Endothelial cell (in vitro differentiated cells): ENCODE measurements at regions not wholly inside any gene's neighbourhood (a gene's known extent, or its start where the extent isn't known, plus 50 kb on each side); places are given as distances from the start of the nearest gene placed in this dataset.

Experiments used
- DNase-seq: peaks from one replicate; pipeline ENCODE4 v3.0.0; 2021; ENCODE audit warnings: low spot score
- H3K27ac Mint-ChIP-seq: one replicate; pipeline ENCODE4 v1.8.0; 2021; ENCODE audit warnings: mixed read lengths, inconsistent platforms; ENCODE audit not compliant: unreplicated experiment
- H3K27me3 Mint-ChIP-seq: one replicate; pipeline ENCODE4 v1.8.0; 2021; ENCODE audit warnings: mild to moderate bottlenecking, moderate library complexity, mixed read lengths, inconsistent platforms; ENCODE audit not compliant: unreplicated experiment
- H3K36me3 Mint-ChIP-seq: one replicate; pipeline ENCODE4 v1.8.0; 2021; ENCODE audit warnings: mild to moderate bottlenecking, low read depth, mixed read lengths, inconsistent platforms; ENCODE audit not compliant: unreplicated experiment
- H3K4me1 Mint-ChIP-seq: one replicate; pipeline ENCODE4 v1.8.0; 2021; ENCODE audit warnings: mild to moderate bottlenecking, mixed read lengths, inconsistent platforms; ENCODE audit not compliant: unreplicated experiment
- H3K4me3 Mint-ChIP-seq: one replicate; pipeline ENCODE4 v1.8.0; 2021; ENCODE audit warnings: mild to moderate bottlenecking, mixed read lengths, inconsistent platforms; ENCODE audit not compliant: unreplicated experiment
- H3K9me3 Mint-ChIP-seq: one replicate; pipeline ENCODE4 v1.8.0; 2021; ENCODE audit warnings: mixed read lengths, inconsistent platforms; ENCODE audit not compliant: unreplicated experiment
- TF ChIP-seq, protein P1 (sequence below): fragments of 200-600 bp; sonication (generic); IDR thresholded peaks from one replicate; pipeline ENCODE4 v1.5.0; 2021; ENCODE audit warnings: antibody characterized with exemption; ENCODE audit not compliant: unreplicated experiment

DNA sequence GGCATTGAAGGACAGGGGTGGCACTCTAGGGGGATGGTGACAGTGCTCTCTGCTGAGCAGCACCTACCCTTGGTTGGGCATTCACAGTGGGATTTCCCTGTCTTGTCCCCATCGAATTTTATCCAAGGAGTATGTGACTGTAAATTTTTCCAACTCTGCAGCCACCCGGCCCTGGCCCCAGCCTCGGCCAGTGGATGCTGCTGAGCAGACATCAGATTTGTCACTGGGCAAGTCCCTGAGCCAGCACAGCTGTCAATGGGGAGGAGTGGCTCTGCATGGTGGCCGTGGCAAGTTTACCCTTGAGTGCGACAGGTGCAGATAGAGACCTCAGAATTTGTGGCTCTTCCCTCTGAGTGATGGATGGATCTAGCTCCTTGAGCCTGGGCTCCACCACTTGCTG, 240.2 kb upstream of the CSF3R start:
- TF ChIP-seq, protein P1, sequence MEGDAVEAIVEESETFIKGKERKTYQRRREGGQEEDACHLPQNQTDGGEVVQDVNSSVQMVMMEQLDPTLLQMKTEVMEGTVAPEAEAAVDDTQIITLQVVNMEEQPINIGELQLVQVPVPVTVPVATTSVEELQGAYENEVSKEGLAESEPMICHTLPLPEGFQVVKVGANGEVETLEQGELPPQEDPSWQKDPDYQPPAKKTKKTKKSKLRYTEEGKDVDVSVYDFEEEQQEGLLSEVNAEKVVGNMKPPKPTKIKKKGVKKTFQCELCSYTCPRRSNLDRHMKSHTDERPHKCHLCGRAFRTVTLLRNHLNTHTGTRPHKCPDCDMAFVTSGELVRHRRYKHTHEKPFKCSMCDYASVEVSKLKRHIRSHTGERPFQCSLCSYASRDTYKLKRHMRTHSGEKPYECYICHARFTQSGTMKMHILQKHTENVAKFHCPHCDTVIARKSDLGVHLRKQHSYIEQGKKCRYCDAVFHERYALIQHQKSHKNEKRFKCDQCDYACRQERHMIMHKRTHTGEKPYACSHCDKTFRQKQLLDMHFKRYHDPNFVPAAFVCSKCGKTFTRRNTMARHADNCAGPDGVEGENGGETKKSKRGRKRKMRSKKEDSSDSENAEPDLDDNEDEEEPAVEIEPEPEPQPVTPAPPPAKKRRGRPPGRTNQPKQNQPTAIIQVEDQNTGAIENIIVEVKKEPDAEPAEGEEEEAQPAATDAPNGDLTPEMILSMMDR = no peak
- H3K4me3 Mint-ChIP-seq = no peak overlapping the region
- H3K27me3 Mint-ChIP-seq = peaks cover 6% of the 10 kb centered on the region
- DNase-seq = no peak
- no peak overlapping the region for H3K27ac Mint-ChIP-seq
- no peaks in the 10 kb centered on the region for H3K9me3 Mint-ChIP-seq
- no peaks in the 10 kb centered on the region for H3K36me3 Mint-ChIP-seq
- H3K4me1 Mint-ChIP-seq = no peaks in the 10 kb centered on the region

DNA sequence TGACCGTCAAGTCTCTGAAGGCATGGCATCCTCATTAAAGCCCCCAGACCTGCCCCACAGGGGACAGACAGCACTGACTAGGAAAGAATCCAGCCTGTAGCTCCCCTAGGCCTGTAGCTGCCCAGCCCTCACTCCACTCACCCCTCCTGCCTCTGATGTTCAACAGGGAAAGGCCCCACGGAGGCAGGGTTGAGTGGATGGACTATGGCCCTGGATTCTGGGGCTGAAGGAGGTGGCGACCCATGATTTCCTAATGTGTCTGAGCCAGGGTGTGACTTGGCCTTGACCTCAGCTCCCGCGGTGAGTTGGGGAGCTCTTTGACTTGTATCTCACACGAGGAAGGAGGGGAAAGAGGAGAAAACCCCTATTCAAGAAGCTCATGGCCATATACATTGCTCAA, 238.5 kb upstream of the CSF3R start:
- Mint-ChIP-seq H3K27me3 (peaks cover 6% of the 10 kb centered on the region), H3K4me3 (no peak overlapping the region), H3K27ac (no peak overlapping the region), H3K4me1 (no peaks in the 10 kb centered on the region), H3K9me3 (no peaks in the 10 kb centered on the region), H3K36me3 (no peaks in the 10 kb centered on the region)
- no peak for DNase-seq
- TF ChIP-seq, protein P1 = no peak

DNA sequence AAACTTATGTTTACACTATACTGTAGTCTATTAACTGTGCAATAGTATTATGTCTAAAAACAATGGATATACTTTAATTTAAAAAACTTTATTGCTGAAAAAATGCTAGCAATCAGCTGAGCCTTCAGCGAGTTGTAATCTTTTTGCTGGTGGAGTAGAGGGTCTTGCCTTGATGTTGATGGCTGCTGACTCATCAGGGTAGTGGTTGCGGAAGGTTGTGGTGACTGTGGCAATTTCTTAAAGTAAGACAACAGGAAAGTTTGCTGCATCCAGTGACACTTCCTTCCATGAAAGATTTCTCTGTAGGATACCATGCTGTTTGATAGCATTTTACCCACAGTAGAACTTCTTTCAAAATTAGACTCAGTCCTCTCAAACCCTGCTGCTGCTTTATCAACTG, 234.7 kb upstream of the CSF3R start:
- Mint-ChIP-seq H3K9me3 (no peaks in the 10 kb centered on the region), H3K36me3 (no peaks in the 10 kb centered on the region), H3K27me3 (peaks cover 6% of the 10 kb centered on the region), H3K27ac (no peak overlapping the region), H3K4me1 (no peaks in the 10 kb centered on the region), H3K4me3 (no peak overlapping the region)
- TF ChIP-seq, protein P1 = no peak
- no peak for DNase-seq

DNA sequence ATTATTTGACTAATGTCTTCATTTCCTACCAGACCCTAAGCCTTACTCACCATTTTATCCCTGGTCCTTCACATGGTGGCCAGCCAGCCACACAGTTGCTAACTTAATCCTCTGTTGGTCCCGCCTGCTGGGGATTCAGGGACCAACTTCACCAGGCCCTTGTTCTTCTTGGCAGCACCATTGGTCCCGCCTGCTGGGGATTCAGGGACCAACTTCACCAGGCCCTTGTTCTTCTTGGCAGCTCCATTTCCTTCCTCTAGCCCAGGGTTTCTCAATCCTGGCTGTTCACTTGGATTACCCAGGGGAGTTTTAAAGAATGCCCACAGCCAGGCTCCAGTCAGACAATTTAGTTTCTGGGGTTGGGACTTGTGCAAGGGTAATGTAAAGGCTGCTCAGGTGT, 233.1 kb upstream of the CSF3R start:
- Mint-ChIP-seq H3K9me3 (no peaks in the 10 kb centered on the region), H3K36me3 (no peaks in the 10 kb centered on the region), H3K27me3 (peaks cover 3% of the 10 kb centered on the region), H3K4me1 (peaks cover 8% of the 10 kb centered on the region), H3K27ac (no peak overlapping the region), H3K4me3 (no peak overlapping the region)
- TF ChIP-seq, protein P1 = no peak
- DNase-seq = no peak

DNA sequence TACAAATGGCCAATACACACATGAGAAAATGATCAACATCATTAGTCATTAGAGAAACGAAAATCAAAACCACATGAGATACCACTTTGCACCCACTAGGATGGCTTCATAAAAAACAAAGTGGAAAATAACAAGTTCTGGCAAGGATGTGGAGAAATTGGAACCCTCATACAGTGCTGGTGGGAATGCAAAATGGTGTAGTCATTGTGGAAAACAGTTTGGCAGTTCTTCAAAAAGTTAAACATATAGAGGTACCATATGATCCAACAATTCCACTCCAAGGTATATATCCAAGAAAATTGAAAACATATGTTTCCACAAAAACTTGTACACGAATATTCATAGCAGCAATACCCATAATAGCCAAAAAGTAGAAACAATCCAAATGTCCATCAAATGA, 231.6 kb upstream of the CSF3R start:
- Mint-ChIP-seq H3K27me3 (peaks cover 3% of the 10 kb centered on the region), H3K36me3 (no peaks in the 10 kb centered on the region), H3K4me1 (peaks cover 8% of the 10 kb centered on the region), H3K27ac (no peak overlapping the region), H3K4me3 (no peak overlapping the region), H3K9me3 (no peaks in the 10 kb centered on the region)
- DNase-seq = no peak
- TF ChIP-seq, protein P1 = no peak
